Endothelial cell of umbilical vein (primary cell): ENCODE measurements at regions not wholly inside any gene's neighbourhood (a gene's known extent, or its start where the extent isn't known, plus 50 kb on each side); places are given as distances from the start of the nearest gene placed in this dataset.

ENCODE experiments used
- BruUV-seq: library from RNA; stranded (reverse); fragments of 400-500 nt; replicated peaks from 2 replicates; lab custom pipeline; 2021; lab: Mats Ljungman, UMichigan
- CTCF ChIA-PET: fragments of 300-600, 350-600 bp; sonication (Branson Sonifier 250); formaldehyde crosslinking; loops from one replicate; lab custom pipeline; 2021; ENCODE audit warnings: antibody characterized with exemption, inconsistent platforms; lab: Charles Lee
- POLR2A ChIA-PET: fragments of 300-600, 350-600 bp; sonication (Branson Sonifier 250); formaldehyde crosslinking; loops from one replicate; lab custom pipeline; 2021; ENCODE audit warnings: antibody characterized with exemption, inconsistent platforms; lab: Charles Lee
- DNase-seq: peaks from one replicate; pipeline ENCODE4 v3.0.0-alpha.2; 2011; ENCODE audit warnings: low read depth, low spot score
- FAIRE-seq: peaks from 2 replicates; lab custom pipeline; 2011; peaks lifted over from hg19 to GRCh38; lab: Jason Lieb, UNC
- H2AFZ ChIP-seq: 2 replicates; pipeline ENCODE4 v1.6.0; 2012; ENCODE audit warnings: low read depth, low read length, control low read depth, inconsistent platforms
- H3K27ac ChIP-seq: 2 replicates; pipeline ENCODE4 v1.5.1; 2011; ENCODE audit warnings: low read depth, mild to moderate bottlenecking, control low read depth, low read length, moderate library complexity; ENCODE audit not compliant: insufficient read depth
- H3K27me3 ChIP-seq, 2 experiments: 2 replicates each; pipeline versions ENCODE4 v1.6.0 to v1.6.1; 2011; ENCODE audit warnings: low read length in 2 of 2, mixed read lengths in 1 of 2; ENCODE audit not compliant: control insufficient read depth in 2 of 2, insufficient read depth in 2 of 2
- H3K36me3 ChIP-seq, 2 experiments: 2 replicates in 1 of 2; 3 replicates in 1 of 2; pipeline ENCODE4 v1.5.1; 2011; ENCODE audit warnings: low read length in 2 of 2, mild to moderate bottlenecking in 1 of 2, moderate library complexity in 1 of 2; ENCODE audit not compliant: control insufficient read depth in 2 of 2, insufficient read depth in 2 of 2; ENCODE audit errors: extremely low read depth in 1 of 2
- H3K4me1 ChIP-seq: 3 replicates; pipeline ENCODE4 v1.5.1; 2011; ENCODE audit warnings: mild to moderate bottlenecking, low read length; ENCODE audit not compliant: control insufficient read depth, insufficient read depth; ENCODE audit errors: extremely low read depth
- H3K4me2 ChIP-seq: 2 replicates; pipeline ENCODE4 v1.6.1; 2011; ENCODE audit warnings: low read length, control low read depth, mixed read lengths; ENCODE audit not compliant: insufficient read depth
- H3K4me3 ChIP-seq, 3 experiments: fragments of 200-600 bp in 1 of 3; sonication (generic), shearing (Covaris generic) in 1 of 3; replicated peaks in 1 of 3; 2 replicates each; pipeline ENCODE4 v1.5.1; 2011 to 2016; ENCODE audit warnings: control low read depth in 3 of 3, low read length in 3 of 3, mild to moderate bottlenecking in 2 of 3, inconsistent platforms in 1 of 3, low read depth in 1 of 3, moderate library complexity in 1 of 3; ENCODE audit not compliant: insufficient read depth in 1 of 3
- H3K79me2 ChIP-seq: 2 replicates; pipeline ENCODE4 v1.6.0; 2012; ENCODE audit warnings: low read length, inconsistent platforms; ENCODE audit not compliant: control insufficient read depth, insufficient read depth
- H3K9ac ChIP-seq: replicated peaks from 2 replicates; pipeline ENCODE3; 2011; ENCODE audit warnings: low read length, control low read depth; ENCODE audit not compliant: insufficient read depth; ENCODE audit errors: extremely low read depth
- H3K9me1 ChIP-seq: replicated peaks from 3 replicates; pipeline ENCODE4 v1.6.0; 2011; ENCODE audit warnings: mild to moderate bottlenecking, low read length; ENCODE audit not compliant: control insufficient read depth, insufficient read depth; ENCODE audit errors: extremely low read depth
- H3K9me3 ChIP-seq: replicated peaks from 2 replicates; pipeline ENCODE4 v1.5.1; 2012; ENCODE audit warnings: low read length, inconsistent platforms; ENCODE audit not compliant: control insufficient read depth, insufficient read depth
- H4K20me1 ChIP-seq: replicated peaks from 2 replicates; pipeline ENCODE3; 2011; ENCODE audit warnings: mild to moderate bottlenecking, low read length; ENCODE audit not compliant: control insufficient read depth, insufficient read depth; ENCODE audit errors: extremely low read depth
- EZH2 ChIP-seq: IDR thresholded peaks from 2 replicates; pipeline ENCODE4 v1.6.1; 2012; ENCODE audit warnings: borderline replicate concordance, low read depth, mild to moderate bottlenecking, moderate library complexity, low read length, inconsistent platforms; ENCODE audit not compliant: severe bottlenecking
- FOS ChIP-seq: IDR thresholded peaks from 2 replicates; pipeline ENCODE4 v1.6.1; 2011; ENCODE audit warnings: mild to moderate bottlenecking, low read length, moderate library complexity, borderline replicate concordance; ENCODE audit not compliant: insufficient read depth
- GATA2 ChIP-seq: IDR thresholded peaks from 2 replicates; pipeline ENCODE4 v1.7.0; 2011; ENCODE audit warnings: low read depth, mild to moderate bottlenecking, moderate library complexity, mixed read lengths, low read length; ENCODE audit not compliant: insufficient read length, insufficient read depth
- JUN ChIP-seq: IDR thresholded peaks from 2 replicates; pipeline ENCODE4 v1.6.1; 2011; ENCODE audit warnings: borderline replicate concordance, low read depth; ENCODE audit not compliant: insufficient read length, insufficient read depth
- MAX ChIP-seq: IDR thresholded peaks from 2 replicates; pipeline ENCODE4 v1.6.1; 2011; ENCODE audit not compliant: insufficient read depth, insufficient read length
- MYC ChIP-seq: IDR thresholded peaks from one replicate; pipeline ENCODE4 v1.6.1; 2011; ENCODE audit warnings: mild to moderate bottlenecking, low read depth, low read length
- POLR2A ChIP-seq: IDR thresholded peaks from 2 replicates; pipeline ENCODE4 v1.6.1; 2012; ENCODE audit warnings: low read depth, mild to moderate bottlenecking, control low read depth, low read length
- POLR2AphosphoS5 ChIP-seq: IDR thresholded peaks from 2 replicates; pipeline ENCODE4 v1.6.1; 2012; ENCODE audit warnings: low read depth, mild to moderate bottlenecking, control low read depth, low read length, moderate library complexity; ENCODE audit not compliant: insufficient read depth
- dilution Hi-C: fragments of 300-500 bp; cut with MboI; formaldehyde crosslinking; loops from one replicate; pipeline ENCODE4 v1.15.0; 2019; ENCODE audit warnings: low sequenced_read_pairs; ENCODE audit not compliant: extremely low pct_ligation_motif_present
- intact Hi-C: fragments of 100-400 bp; cut with micrococcal nuclease; formaldehyde crosslinking; loops from one replicate; pipeline ENCODE4 v1.10.0; 2022
- TF ChIP-seq, protein P1 (sequence below), 2 donors: IDR thresholded peaks; 1 replicate in 1 of 2; 2 replicates in 1 of 2; pipeline ENCODE4 v1.5.1; 2011; ENCODE audit warnings: low read length in 2 of 2, mild to moderate bottlenecking in 2 of 2, moderate library complexity in 2 of 2, control low read depth in 1 of 2, inconsistent platforms in 1 of 2, low read depth in 1 of 2; ENCODE audit not compliant: insufficient read depth in 1 of 2; ENCODE audit errors: extremely low read depth in 1 of 2

GRCh38 chr2:16102358-16102975 is 162.1 kb downstream of the MYCN start:
- Histone ChIP-seq H2AFZ (no peak overlapping the region), H3K27me3 (no peaks in the 10 kb centered on the region), H3K36me3 (no peaks in the 10 kb centered on the region), H3K27ac (no peak overlapping the region), H3K4me3 (no peak overlapping the region), H3K9me3 (peaks cover 4% of the 10 kb centered on the region), H3K79me2 (no peaks in the 10 kb centered on the region), H3K4me2 (no peak overlapping the region), H3K4me1 (no peaks in the 10 kb centered on the region), H3K9me1 (no peaks in the 10 kb centered on the region), H3K9ac (no peak overlapping the region), H4K20me1 (no peaks in the 10 kb centered on the region)
- DNase-seq, result no peak
- intact Hi-C loops (no loop called here), dilution Hi-C loops (no loop called here)
- BruUV-seq, result no TSS peak
- TF ChIP-seq MYC (no peak), POLR2A (no peak)
- no peak for FAIRE-seq
- ChIA-PET POLR2A (no interaction called here), CTCF (no interaction called here)

GRCh38 chr2:16101196-16101595 is 160.8 kb downstream of the MYCN start:
- H3K9me3 ChIP-seq, result peaks cover 4% of the 10 kb centered on the region
- no peaks in the 10 kb centered on the region for H4K20me1 ChIP-seq
- TF ChIP-seq, protein P1, sequence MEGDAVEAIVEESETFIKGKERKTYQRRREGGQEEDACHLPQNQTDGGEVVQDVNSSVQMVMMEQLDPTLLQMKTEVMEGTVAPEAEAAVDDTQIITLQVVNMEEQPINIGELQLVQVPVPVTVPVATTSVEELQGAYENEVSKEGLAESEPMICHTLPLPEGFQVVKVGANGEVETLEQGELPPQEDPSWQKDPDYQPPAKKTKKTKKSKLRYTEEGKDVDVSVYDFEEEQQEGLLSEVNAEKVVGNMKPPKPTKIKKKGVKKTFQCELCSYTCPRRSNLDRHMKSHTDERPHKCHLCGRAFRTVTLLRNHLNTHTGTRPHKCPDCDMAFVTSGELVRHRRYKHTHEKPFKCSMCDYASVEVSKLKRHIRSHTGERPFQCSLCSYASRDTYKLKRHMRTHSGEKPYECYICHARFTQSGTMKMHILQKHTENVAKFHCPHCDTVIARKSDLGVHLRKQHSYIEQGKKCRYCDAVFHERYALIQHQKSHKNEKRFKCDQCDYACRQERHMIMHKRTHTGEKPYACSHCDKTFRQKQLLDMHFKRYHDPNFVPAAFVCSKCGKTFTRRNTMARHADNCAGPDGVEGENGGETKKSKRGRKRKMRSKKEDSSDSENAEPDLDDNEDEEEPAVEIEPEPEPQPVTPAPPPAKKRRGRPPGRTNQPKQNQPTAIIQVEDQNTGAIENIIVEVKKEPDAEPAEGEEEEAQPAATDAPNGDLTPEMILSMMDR (IDR thresholded peaks at IDR 0.05; ENCODE audit: extremely low read depth in 1 of 2, insufficient read depth in 1 of 2, low read depth in 1 of 2, low read length in 2 of 2), result no peak
- no peak for TF ChIP-seq MAX
- no peak for TF ChIP-seq POLR2AphosphoS5
- TF ChIP-seq POLR2A, result no peak
- no peak for TF ChIP-seq EZH2
- no peak for TF ChIP-seq JUN
- TF ChIP-seq GATA2, result no peak
- no peak for TF ChIP-seq FOS
- no peak for TF ChIP-seq MYC
- no peak for FAIRE-seq
- dilution Hi-C loops, result no loop called here
- H3K27ac ChIP-seq, result no peak overlapping the region
- H3K36me3 ChIP-seq, result no peaks in the 10 kb centered on the region
- BruUV-seq, result no TSS peak
- POLR2A ChIA-PET, result no interaction called here
- CTCF ChIA-PET, result no interaction called here
- H3K9me1 ChIP-seq, result no peaks in the 10 kb centered on the region
- no peak overlapping the region for H3K4me3 ChIP-seq
- no peak for DNase-seq
- H3K79me2 ChIP-seq, result no peaks in the 10 kb centered on the region
- H3K4me1 ChIP-seq, result no peaks in the 10 kb centered on the region
- H3K4me2 ChIP-seq, result no peak overlapping the region
- intact Hi-C loops, result no loop called here
- H3K27me3 ChIP-seq, result no peaks in the 10 kb centered on the region
- no peak overlapping the region for H3K9ac ChIP-seq
- no peak overlapping the region for H2AFZ ChIP-seq
